Caco-2 (cell line): ENCODE measurements at regions not wholly inside any gene's neighbourhood (a gene's known extent, or its start where the extent isn't known, plus 50 kb on each side); places are given as distances from the start of the nearest gene placed in this dataset.

Source experiments
- BruUV-seq: library from RNA; stranded (reverse); fragments of 400-500 nt; replicated peaks from 2 replicates; lab custom pipeline; 2021; lab: Mats Ljungman, UMichigan
- CTCF ChIA-PET: fragments of 300-600 bp; sonication (Branson Sonifier 250); formaldehyde crosslinking; loops from one replicate; lab custom pipeline; 2022; ENCODE audit warnings: antibody characterized with exemption; lab: Charles Lee
- POLR2A ChIA-PET: fragments of 300-600 bp; sonication (Branson Sonifier 250); formaldehyde crosslinking; loops from one replicate; lab custom pipeline; 2022; ENCODE audit warnings: antibody characterized with exemption; lab: Charles Lee
- DNase-seq, 2 experiments: peaks; one replicate each; pipeline versions ENCODE4 v3.0.0 to v3.0.0-alpha.2; 2020 to 2022
- H3K27me3 ChIP-seq: replicated peaks from 2 replicates; pipeline ENCODE4 v1.6.0; 2011; ENCODE audit warnings: low read length; ENCODE audit not compliant: control insufficient read depth, insufficient read depth
- H3K36me3 ChIP-seq: 2 replicates; pipeline ENCODE4 v1.5.1; 2011; ENCODE audit warnings: low read length; ENCODE audit not compliant: control insufficient read depth, insufficient read depth
- H3K4me1 ChIP-seq: fragments of 250-450 bp; sonication (Bioruptor Pico); 2 replicates; pipeline ENCODE4 v1.5.1; 2020; ENCODE audit warnings: mild to moderate bottlenecking
- H3K4me3 ChIP-seq: 2 replicates; pipeline ENCODE4 v1.5.1; 2011; ENCODE audit warnings: low read depth, mild to moderate bottlenecking, control low read depth, low read length
- H3K9me3 ChIP-seq: fragments of 250-450 bp; sonication (Bioruptor Pico); 2 replicates; pipeline ENCODE4 v1.5.1; 2020; ENCODE audit warnings: mild to moderate bottlenecking, moderate library complexity
- H3K27ac Mint-ChIP-seq: one replicate; pipeline ENCODE4 v1.8.0; 2022; ENCODE audit warnings: mixed read lengths; ENCODE audit not compliant: unreplicated experiment
- H3K27me3 Mint-ChIP-seq: one replicate; pipeline ENCODE4 v1.8.0; 2022; ENCODE audit warnings: mixed read lengths; ENCODE audit not compliant: insufficient read depth, unreplicated experiment
- H3K36me3 Mint-ChIP-seq: one replicate; pipeline ENCODE4 v1.8.0; 2022; ENCODE audit warnings: mild to moderate bottlenecking, mixed read lengths; ENCODE audit not compliant: insufficient read depth, unreplicated experiment
- H3K4me1 Mint-ChIP-seq: one replicate; pipeline ENCODE4 v1.8.0; 2022; ENCODE audit warnings: low read depth, mixed read lengths; ENCODE audit not compliant: unreplicated experiment
- H3K4me3 Mint-ChIP-seq: one replicate; pipeline ENCODE4 v1.8.0; 2022; ENCODE audit warnings: mild to moderate bottlenecking, moderate library complexity, mixed read lengths; ENCODE audit not compliant: unreplicated experiment
- H3K9me3 Mint-ChIP-seq: one replicate; pipeline ENCODE4 v1.8.0; 2022; ENCODE audit warnings: mixed read lengths; ENCODE audit not compliant: unreplicated experiment
- CTCF ChIP-seq, 2 experiments: fragments of 200-600 bp in 1 of 2; IDR thresholded peaks; 1 replicate in 1 of 2; 2 replicates in 1 of 2; pipeline versions ENCODE4 v1.5.1 to v1.8.0; 2011 to 2022; ENCODE audit warnings: antibody characterized with exemption in 1 of 2, control low read depth in 1 of 2, inconsistent platforms in 1 of 2, low read depth in 1 of 2, low read length in 1 of 2, mild to moderate bottlenecking in 1 of 2, moderate library complexity in 1 of 2; ENCODE audit not compliant: insufficient read depth in 1 of 2, severe bottlenecking in 1 of 2, unreplicated experiment in 1 of 2
- intact Hi-C: fragments of 100-400 bp; cut with micrococcal nuclease; formaldehyde crosslinking; loops from one replicate; pipeline ENCODE4 v1.10.0; 2022; ENCODE audit not compliant: unreplicated experiment

GRCh38 chr2:65790676-65790935 is 358.2 kb upstream of the SPRED2 start:
- Mint-ChIP-seq H3K27me3 (peaks cover 16% of the 10 kb centered on the region), H3K9me3 (no peaks in the 10 kb centered on the region), H3K4me3 (no peak overlapping the region), H3K36me3 (no peaks in the 10 kb centered on the region), H3K4me1 (no peaks in the 10 kb centered on the region), H3K27ac (no peak overlapping the region)
- Histone ChIP-seq H3K4me3 (no peak overlapping the region), H3K9me3 (no peaks in the 10 kb centered on the region), H3K4me1 (no peaks in the 10 kb centered on the region), H3K27me3 (no peaks in the 10 kb centered on the region), H3K36me3 (no peaks in the 10 kb centered on the region)
- ChIA-PET POLR2A (no interaction called here), CTCF (no interaction called here)
- no peak for TF ChIP-seq CTCF (IDR thresholded peaks at IDR 0.05; ENCODE audit: insufficient read depth in 1 of 2, low read depth in 1 of 2, low read length in 1 of 2, severe bottlenecking in 1 of 2, unreplicated experiment in 1 of 2)
- DNase-seq, result no peak
- BruUV-seq, result no TSS peak
- intact Hi-C loops, result no loop called here

GRCh38 chr2:65789923-65790675 is 357.7 kb upstream of the SPRED2 start:
- ChIA-PET POLR2A (no interaction called here), CTCF (no interaction called here)
- BruUV-seq, result no TSS peak
- H3K36me3 ChIP-seq, result no peaks in the 10 kb centered on the region
- no peaks in the 10 kb centered on the region for H3K27me3 ChIP-seq
- Mint-ChIP-seq H3K9me3 (no peaks in the 10 kb centered on the region), H3K27ac (no peak overlapping the region), H3K27me3 (peaks cover 18% of the 10 kb centered on the region), H3K36me3 (no peaks in the 10 kb centered on the region), H3K4me3 (no peak overlapping the region), H3K4me1 (no peaks in the 10 kb centered on the region)
- H3K9me3 ChIP-seq, result no peaks in the 10 kb centered on the region
- no peak overlapping the region for H3K4me3 ChIP-seq
- no peak for TF ChIP-seq CTCF (IDR thresholded peaks at IDR 0.05; ENCODE audit: insufficient read depth in 1 of 2, low read depth in 1 of 2, low read length in 1 of 2, severe bottlenecking in 1 of 2, unreplicated experiment in 1 of 2)
- intact Hi-C loops, result no loop called here
- H3K4me1 ChIP-seq, result no peaks in the 10 kb centered on the region
- no peak for DNase-seq

- Histone ChIP-seq H3K36me3 (no peaks in the 10 kb centered on the region), H3K9me3 (no peaks in the 10 kb centered on the region), H3K27me3 (no peaks in the 10 kb centered on the region), H3K4me3 (no peak overlapping the region), H3K4me1 (no peaks in the 10 kb centered on the region)
- H3K36me3 Mint-ChIP-seq, result no peaks in the 10 kb centered on the region
- H3K27me3 Mint-ChIP-seq, result peaks cover 17% of the 10 kb centered on the region
- H3K4me1 Mint-ChIP-seq, result no peaks in the 10 kb centered on the region
- DNase-seq, result no peak
- BruUV-seq, result no TSS peak
- intact Hi-C loops, result no loop called here
- POLR2A ChIA-PET, result no interaction called here
- no peak for TF ChIP-seq CTCF (IDR thresholded peaks at IDR 0.05; ENCODE audit: insufficient read depth in 1 of 2, low read depth in 1 of 2, low read length in 1 of 2, severe bottlenecking in 1 of 2, unreplicated experiment in 1 of 2)
- CTCF ChIA-PET, result no interaction called here
- H3K9me3 Mint-ChIP-seq, result no peaks in the 10 kb centered on the region
- no peak overlapping the region for H3K4me3 Mint-ChIP-seq
- no peak overlapping the region for H3K27ac Mint-ChIP-seq
Measured at GRCh38 chr2:65788556-65788955, 356.2 kb upstream of the SPRED2 start.
